Activated CD4-positive, alpha-beta T cell treated with anti-CD3 and anti-CD28 coated beads for 1 hour (primary cell): ENCODE measurements at regions not wholly inside any gene's neighbourhood (a gene's known extent, or its start where the extent isn't known, plus 50 kb on each side); places are given as distances from the start of the nearest gene placed in this dataset.

Experiments
- DNase-seq: peaks from one replicate; pipeline ENCODE4 v3.0.0-alpha.2; 2020

DNA sequence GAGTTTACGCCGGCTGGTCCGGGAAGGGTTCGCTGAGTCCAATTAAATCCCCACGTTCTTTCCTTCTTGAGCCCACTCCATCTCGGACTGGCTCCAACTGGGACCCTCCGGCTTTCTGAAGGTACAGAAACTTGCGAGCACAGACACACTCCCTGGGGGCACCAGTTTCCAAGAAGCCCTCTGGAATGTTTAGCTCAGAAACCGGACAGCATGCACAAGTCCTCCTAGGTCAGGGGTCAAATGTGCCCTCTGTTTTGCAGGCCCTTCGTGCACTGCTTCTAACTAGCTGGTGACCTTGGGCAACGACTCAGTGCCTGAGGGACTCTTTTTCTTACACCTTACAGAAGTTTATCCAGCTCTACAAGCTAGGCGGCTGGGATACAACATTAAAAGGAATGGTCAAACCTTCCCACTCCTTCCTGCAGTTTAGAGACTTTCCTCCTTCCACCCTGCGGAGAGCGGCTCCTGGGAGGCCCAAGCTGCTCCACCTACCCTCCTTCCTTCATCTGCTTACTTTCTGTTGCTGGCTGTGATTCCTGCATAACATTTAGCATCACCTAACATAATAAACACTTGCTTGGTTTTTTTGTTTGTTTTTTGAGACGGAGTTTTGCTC lies 275.5 kb downstream of the BCOR start:
- DNase-seq: no peak

DNA sequence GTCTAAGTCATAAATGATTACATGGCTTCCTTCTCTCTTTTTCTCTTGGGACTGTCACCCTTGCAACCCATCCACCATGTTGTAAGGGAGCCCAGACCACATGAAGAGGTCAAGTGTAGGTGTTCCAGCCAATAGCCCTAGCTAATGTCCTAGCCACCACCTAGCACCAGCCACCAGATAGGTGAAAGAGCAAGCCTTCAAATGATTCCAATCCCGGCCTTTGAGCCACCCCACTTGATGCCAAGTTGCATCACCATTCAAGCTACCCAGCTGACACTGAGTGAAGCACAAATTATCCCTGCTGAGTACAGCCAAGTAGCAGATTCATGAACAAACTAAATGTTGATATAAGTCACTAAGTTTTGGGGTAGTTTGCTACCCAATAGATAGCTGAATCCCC lies 274.3 kb downstream of the BCOR start:
- no peak for DNase-seq

DNA sequence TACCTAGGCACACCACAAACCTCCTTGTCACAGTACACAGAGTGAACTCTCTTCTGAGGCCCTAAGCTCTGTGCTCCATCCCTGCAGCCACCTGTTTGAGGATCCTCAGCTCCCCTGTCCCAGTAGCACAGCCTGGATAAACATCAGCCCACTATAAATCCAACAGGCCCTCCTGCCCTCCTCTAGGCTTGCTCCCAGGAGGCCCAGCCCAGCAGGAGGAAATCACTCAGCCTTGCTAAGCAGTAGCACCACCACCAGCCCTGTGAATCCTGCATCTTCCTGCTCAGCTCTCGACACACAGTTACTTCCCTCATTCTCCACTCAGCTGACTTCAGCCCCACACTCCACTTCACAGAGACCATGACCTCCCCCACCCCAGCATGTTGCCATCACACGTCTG lies 273.9 kb downstream of the BCOR start:
- no peak for DNase-seq

DNA sequence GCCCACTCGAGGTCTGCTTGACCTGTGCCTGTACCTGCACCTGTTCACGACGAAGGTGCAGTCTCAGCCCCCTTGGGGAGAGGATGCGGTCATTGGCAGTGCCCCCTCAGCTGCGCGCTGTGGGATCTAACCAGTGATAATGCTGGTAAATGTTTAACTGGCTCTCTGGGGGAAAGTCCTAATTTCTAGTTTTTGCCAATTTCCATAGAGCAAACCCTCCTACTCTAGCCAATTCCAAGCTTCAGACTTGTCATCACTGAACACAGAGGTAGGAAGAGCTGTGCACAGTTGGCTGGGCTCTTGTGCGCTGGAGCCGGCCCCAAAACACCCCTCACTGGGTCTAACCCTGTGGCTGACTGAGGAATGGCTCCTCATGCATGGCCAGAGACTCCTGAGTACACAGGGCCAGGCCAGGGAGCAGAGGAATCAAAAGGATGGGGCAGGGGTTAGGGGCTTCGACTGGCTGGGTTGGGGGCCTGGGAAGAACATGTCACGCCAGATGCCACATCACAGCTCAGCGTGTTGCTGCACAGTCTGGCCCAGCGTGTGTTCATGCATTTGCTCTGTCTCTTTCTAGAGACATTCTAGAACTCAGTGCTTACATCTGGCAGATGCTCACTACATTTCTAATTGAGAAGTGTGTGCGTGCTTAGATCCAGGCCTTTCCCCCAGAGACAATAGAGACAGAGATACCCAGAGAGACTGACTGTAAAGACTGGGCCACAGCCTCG lies 270.8 kb downstream of the BCOR start:
- no peak for DNase-seq

DNA sequence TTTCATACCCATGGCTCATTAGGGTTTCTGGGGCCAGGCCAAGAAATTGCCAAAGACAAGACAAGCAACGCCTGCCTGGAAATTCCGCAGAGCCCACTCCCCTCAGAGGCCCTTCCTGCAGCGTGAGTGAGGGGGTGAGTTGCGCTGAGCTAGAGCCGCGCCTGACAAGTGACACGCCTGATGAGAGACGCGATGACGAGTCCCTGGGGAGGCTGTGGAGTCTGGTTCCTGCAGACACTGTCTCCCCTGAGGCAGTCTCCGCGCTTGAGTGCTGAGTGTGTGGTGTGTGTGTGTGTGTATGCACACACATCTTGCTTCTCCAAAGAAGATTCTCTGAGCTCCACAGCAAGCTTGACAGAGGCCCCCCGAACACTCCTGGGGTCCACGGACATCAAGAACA lies 269.8 kb downstream of the BCOR start:
- no peak for DNase-seq

DNA sequence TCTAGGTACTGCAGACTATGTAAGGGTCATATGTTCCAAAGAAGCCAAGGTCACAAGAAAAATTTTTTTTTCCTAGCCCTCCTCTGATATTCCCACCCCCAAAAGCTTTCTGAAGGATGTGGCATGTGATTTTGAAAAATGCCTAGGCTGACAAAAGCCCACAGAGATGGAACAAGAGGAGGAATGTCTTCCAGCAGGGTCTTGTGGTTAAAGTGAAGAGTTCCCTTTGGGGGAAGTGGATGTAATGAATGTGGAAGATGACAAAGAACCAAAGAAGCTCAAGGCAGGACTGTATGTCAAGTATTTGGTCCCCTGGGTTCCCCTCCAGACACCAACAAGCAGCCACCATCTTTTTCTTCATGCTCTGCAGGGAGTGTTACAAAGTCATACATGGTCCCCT lies 268.8 kb downstream of the BCOR start:
- DNase-seq: no peak

DNA sequence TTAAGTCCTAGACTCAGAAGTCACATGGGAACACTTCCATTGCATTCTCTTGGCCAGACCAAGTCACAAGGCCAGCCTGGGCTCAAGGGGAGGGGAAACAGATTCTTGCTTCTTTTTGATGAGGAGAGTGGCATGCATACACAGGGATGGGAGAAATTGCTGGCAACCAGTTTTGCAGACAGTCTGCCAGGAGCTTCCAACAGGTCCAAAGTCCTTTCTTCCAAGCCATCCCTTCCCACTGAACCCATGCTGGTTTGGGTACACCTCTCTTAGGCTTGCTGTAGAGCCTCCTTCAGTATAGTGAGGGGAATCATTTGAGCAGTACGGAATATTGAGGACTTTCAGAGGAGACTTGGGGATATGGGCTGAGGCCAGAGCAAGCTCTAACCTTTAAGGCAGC lies 267.8 kb downstream of the BCOR start:
- DNase-seq: no peak

DNA sequence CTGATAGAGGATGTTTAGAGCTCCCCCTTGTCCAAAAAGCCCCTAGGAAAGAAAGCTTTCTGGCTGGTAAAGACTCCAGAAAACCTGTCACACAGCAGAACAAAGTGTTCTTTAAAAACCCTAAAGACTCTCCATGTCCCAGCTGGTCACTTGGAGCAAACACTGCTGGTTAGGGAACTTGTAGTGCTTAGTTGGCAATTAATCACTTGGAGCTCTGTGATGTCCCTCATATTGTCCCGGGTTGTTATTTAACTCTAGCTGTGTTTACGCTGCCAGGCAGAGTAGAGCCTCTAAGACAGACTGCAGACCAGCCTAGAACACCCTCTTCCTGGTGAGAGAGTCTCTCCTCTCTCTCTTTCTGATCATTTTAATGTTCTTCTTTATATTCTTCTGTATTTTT lies 267.3 kb downstream of the BCOR start:
- no peak for DNase-seq

DNA sequence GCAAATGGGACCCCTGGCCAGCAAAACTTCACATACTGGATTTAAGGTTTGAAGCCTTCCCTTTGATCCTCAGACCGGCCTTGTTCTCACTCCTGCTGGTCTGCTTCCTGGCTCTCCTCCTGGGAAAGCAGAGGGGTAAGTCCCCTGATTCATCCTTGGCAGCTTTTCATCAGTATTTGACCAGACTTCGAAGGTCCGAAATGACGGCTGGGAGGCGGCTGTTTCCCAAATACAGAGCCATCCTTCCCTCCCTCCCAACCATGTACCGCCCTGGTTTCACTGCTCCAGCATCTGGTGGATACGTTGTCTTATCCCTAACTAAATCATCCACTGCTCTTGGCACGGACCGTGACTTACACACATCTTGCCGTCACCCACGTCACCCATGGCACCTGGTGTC lies 265.5 kb downstream of the BCOR start:
- no peak for DNase-seq

DNA sequence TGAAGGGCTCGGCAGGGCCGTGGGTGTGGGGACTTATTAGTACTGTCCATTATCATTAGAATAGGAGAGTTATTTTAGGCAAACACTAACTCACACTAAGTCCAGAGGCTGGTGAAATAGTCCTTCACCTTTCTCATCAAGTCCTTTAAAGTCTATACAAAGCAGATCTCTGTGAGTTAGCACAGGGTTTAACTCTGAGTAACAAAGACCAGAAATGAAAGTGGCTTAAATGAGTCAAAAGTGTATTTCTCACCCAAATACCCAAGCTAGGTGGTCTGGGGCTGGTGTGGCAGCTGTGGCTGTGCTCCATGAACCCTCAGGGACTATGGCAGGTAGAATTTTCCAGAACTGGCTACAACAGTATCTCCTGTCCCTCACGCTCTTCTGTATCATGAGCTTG lies 263.2 kb downstream of the BCOR start:
- no peak for DNase-seq

DNA sequence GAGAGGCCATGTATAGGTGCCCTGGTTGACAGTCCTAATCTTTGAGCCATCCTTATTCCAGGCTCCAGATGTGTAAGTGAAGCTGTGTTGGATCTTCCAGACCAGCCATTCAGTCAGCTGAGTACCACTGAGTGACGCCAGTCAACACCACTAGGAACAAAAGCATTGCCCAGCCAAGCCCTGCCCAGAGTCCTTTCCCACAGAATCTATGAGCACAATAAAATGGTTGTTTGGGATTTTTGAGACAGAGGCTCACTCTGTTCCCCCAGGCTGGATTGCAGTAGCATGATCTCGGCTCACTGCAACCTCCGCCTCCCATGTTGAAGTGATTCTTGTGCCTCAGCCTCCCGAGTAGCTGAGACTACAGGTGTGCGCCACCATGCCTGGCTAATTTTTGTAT lies 262.5 kb downstream of the BCOR start:
- no peak for DNase-seq

DNA sequence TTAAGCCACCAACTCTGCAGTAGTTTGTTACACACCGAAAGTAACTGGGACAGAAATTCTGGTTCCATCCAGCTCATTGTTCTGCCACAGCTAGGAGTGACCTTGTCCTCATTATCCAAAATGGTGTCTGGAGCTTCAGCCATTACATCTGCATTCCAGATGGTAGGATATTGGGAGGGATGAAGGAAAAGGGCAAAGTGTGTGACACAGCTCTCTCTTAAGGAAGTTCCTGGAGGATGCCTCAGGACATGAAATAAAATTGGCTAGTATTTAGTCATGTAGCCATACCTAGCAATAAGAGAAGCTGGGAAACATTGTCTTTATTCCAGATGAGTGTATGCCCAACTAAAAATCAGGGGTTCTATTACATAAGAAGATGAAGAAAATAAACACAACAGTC lies 262.0 kb downstream of the BCOR start:
- DNase-seq: no peak

DNA sequence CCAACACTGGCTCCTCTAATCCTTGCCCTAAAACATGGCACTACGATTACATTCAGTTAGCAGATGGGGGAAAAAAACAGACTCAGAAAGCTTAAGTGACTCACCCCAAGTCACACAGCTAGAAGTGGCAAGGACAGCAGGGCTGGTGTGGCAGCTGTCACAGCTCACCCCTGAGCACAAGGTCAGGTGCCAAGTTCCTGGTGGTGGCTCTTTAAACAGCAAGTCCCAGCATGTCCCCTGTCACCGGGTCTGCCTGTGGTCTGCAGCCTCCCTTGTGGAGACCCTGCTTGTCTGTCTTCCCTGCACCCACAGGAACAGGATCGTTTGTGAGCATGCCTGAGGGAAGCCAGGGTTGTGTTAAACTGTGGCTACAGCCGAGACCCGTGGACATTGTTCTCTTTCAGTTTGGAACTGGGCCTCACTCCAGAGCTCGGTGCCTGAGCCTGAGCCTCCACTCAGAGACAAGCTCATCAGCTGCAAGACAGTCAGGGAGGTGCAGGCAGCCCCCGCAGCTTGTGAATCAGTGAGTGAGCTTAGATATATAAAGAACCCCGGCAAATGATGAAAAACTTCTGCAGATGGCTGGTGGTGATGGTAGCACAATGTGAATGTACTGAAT lies 260.8 kb downstream of the BCOR start:
- no peak for DNase-seq

DNA sequence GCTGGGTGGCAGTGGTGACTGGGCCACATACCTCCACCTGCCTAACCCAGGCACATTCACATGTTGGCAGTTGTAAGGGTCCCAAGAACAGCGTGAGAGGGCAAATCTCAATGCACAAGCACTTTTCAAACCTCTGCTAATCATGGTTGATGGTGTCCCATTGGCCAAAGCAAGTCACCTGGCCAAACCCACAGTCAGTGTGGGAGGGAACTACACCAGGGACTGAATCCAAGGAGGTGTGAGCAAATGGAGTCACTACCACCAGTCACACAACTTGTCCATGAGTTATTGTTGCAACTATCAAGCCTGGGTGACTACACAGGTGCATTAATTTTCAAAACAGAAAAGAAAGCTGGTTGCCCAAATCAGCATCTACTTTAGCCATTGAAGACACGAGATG lies 260.1 kb downstream of the BCOR start:
- DNase-seq: no peak

DNA sequence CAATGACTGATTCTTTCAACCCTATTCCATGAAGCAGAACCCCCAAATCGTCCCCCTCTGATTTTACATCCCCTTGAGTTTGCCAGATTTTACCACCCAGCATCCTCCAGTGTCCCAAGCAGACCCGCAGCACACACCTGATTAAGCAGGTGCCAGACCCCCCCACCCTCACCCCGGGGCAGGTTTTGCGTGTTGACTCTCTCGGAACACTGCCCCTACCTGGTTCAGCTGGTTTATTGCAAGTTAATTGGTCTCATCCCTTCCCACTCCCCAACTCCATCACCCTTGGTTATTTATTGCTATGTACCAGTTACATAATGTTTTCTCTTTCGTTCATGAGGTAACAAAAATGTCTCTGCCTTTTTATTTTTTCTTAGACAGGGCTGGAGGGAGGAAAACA lies 258.4 kb downstream of the BCOR start:
- DNase-seq: no peak

DNA sequence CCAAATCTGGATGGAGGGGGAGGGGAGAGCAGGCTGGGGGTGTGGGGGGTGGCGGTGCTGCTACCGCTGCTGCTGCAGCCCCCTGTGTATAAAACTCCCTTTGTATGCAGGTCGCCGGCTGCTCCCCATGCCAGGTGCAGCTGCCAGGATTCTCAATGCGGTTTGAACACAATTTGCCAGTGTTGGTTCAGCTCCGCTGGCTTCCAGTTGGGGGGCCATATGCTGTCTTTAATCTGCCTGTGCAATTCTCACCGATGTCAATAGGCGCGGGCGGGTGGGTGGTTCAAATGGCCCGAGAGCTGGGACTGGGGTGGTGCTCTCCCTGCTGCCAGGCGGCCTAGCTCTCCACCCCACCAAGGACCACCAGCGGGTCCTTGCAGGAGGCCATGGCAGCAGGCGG lies 257.6 kb downstream of the BCOR start:
- no peak for DNase-seq

DNA sequence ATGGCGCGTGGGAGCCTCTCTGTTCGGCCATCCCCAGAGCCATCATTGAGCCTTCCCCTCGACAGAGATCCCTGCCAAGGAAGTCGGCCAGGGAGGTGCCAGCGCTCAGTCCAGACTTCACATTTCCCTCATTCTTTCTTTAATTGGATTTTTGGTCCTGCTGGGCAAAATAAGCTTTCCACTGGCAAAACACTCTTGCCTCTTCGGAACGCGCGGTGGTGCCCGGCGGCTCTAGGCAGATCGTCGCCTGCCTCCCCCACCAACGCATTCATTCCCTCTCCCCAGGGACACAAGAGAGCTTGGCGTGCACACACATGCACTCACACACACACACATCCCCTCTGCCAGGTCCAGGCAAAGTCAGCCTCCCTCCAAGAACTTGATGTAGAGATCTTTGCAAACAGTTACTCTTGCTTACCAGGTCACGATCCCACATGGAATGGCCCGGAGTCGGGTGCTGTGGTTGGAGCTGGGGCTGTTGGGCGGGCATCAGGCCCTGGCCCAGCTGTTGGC lies 257.1 kb downstream of the BCOR start:
- no peak for DNase-seq

DNA sequence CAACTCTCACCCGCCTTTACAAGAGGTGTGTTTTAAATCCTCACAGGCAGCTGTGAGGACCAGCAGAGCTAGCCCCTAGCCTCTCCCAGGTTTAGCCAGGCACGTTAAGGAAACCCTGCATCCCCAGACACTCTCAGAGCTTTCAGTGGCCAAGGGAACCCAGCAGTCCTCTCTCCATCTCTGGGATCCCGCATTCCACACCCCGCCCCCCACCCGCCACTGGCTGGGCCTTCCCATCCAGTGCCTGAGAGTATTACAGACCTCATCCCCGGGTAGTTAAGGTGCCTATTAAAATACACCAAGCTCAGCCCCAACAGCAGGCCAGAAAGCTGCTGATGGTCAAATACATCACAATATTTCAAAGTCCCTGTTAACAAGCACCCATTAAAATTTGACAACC lies 256.2 kb downstream of the BCOR start:
- no peak for DNase-seq

DNA sequence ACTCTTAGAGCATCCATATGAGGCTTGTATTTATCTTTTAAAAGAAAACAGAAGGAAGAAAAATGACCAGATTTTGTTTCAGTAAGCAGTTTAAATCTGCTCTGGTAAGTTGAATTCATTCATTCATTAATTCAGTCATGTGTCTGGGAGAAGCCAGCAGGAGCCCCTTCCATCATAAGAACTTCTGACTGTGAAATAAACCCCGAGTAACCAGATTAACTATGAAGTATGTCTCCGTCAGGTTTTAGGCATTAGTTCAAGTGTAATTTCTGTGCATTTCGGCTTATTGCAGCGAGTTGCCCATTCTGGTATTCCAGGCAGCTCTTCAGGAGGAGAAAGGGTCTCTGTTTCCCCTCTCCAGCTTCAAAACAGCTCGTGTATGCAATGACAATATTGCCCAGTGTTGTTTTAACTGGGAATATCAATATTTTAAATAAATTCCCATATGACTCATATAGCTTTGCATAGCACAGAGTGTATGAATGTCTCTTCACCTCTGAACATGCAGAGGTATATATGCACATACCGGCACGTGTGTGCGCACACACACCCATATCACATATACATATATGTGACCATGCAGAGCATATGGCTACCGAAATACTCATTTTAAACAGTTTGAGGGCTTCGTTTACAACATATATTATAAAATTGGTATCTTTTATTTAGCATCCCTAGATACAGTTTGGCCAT lies 255.3 kb downstream of the BCOR start:
- no peak for DNase-seq

DNA sequence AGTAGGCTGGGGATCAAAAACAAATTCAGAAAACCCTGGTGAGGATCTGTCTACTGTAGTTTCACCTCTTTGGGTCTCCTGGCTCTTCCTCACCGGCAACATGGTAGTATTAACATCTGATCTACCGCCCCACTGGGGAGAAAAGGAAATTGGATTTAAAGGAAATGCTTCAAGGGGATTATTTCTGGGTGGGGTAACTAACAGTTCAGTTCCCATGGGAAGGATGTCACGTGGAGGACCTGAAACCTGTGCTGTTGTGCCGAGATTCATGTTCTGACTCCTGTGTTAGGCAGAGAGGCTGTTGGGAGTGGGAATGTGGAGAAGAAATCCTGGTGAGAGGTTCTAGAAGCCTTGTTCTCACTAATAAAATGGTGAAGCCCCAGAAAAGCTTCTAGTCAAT lies 254.4 kb downstream of the BCOR start:
- DNase-seq: no peak

DNA sequence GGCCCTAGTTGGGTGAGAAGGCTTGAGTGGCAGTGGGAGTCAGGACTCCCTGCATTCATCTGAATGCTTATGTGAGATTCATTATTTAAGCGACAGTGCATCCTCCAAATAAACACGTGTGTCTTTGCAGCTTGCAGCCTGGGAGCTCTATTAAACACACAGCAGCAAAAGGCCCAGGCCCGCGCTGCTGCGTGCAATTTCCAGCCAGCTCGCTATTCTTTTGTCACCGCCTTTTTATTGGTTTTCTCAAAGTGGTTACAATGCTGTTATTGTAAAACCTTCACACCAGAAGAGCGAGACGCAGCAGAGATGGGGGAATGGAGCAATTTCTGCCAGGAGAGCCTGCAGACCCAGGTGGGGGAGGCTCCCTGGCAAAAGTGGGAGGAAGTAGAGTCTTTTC lies 252.5 kb downstream of the BCOR start:
- DNase-seq: no peak

DNA sequence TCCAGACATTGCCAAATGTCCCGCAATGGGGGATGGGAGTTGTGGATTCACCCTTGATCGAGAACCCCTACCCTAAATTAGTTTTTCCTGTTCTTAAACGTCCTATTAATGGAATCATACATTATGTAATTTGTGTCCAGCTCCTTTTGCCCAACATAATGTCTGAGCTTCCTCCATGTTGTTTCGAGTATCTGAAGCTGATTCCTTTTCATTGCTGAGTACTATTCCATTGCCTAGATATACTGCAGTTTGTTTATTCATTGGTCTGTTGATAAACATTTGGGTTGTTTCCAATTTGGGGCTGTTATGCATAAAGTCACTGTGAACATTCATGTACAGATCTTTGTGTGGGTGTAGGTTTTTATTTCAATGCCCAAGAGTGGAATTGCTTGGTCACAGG lies 251.3 kb downstream of the BCOR start:
- DNase-seq: no peak

DNA sequence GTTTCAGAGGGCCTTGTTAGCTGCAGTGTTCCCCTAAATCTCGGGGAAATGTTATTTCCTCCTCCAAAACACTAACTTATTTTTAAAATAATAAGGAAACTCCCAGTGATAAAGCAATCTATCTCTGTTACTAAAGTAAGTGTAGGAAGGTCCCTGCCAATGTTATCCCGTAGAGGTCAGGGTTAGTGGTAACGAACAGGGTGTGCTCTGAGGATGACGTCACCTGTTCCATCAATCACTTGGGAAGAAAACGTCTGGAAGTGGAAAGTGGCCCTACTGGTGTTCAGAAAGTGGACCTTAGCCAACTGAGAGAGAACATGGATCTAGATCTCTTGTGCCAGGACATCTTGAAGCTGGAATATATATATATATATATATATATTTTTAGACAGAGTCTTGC lies 249.5 kb downstream of the BCOR start:
- no peak for DNase-seq

DNA sequence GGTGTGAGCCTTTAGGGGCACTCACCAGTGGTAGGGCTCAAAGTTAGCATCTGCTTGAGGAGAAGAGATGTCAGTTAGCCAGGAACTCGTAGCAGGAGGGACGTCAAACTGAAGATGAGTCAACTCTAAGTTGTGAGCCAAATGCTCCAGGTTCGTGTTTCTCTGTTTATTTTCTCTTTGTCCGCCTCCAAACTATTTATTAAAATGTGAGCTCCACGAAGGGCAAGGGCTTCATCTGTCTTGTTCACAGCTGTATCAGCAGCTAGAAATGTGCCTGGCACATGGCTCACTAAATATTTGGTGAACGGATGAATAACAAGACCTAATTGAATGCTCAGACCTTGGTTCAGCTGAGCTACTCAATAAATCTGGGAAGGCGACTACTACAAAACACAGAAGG lies 248.9 kb downstream of the BCOR start:
- no peak for DNase-seq
